Cardiac muscle cell (in vitro differentiated cells and primary cell): ENCODE measurements at regions not wholly inside any gene's neighbourhood (a gene's known extent, or its start where the extent isn't known, plus 50 kb on each side); places are given as distances from the start of the nearest gene placed in this dataset.

Experiments used
- DNase-seq, 2 donors: peaks; one replicate each; pipeline versions ENCODE4 v3.0.0 to v3.0.0-alpha.2; 2010 to 2017; ENCODE audit warnings: low read depth in 1 of 2, low spot score in 1 of 2
- H3K27ac ChIP-seq: fragments of 200-600 bp; sonication (generic); 2 replicates; pipeline ENCODE4 v1.5.1; 2016
- H3K27me3 ChIP-seq: fragments of 200-600 bp; sonication (generic); 2 replicates; pipeline ENCODE4 v1.6.0; 2016; ENCODE audit warnings: control low read depth
- H3K36me3 ChIP-seq: fragments of 200-600 bp; sonication (generic); 2 replicates; pipeline ENCODE4 v1.5.1; 2016; ENCODE audit warnings: control low read depth
- H3K4me1 ChIP-seq: fragments of 200-600 bp; sonication (generic); 2 replicates; pipeline ENCODE4 v1.8.1; 2017; ENCODE audit warnings: low read depth, mild to moderate bottlenecking, mixed run types
- H3K4me3 ChIP-seq: fragments of 200-600 bp; sonication (generic); 2 replicates; pipeline ENCODE4 v1.5.1; 2016; ENCODE audit warnings: mild to moderate bottlenecking
- H3K9me3 ChIP-seq: fragments of 200-600 bp; sonication (generic); 2 replicates; pipeline ENCODE4 v1.5.1; 2017; ENCODE audit warnings: low read depth, mild to moderate bottlenecking, control low read depth
- TF ChIP-seq, protein P1 (sequence below): IDR thresholded peaks from 2 replicates; pipeline ENCODE4 v1.5.1; 2012; ENCODE audit warnings: low read depth, mild to moderate bottlenecking, low read length

- Histone ChIP-seq H3K27ac (no peak overlapping the region), H3K4me3 (no peak overlapping the region), H3K36me3 (no peaks in the 10 kb centered on the region), H3K27me3 (peaks cover 4% of the 10 kb centered on the region), H3K4me1 (no peaks in the 10 kb centered on the region), H3K9me3 (no peaks in the 10 kb centered on the region)
- TF ChIP-seq, protein P1, sequence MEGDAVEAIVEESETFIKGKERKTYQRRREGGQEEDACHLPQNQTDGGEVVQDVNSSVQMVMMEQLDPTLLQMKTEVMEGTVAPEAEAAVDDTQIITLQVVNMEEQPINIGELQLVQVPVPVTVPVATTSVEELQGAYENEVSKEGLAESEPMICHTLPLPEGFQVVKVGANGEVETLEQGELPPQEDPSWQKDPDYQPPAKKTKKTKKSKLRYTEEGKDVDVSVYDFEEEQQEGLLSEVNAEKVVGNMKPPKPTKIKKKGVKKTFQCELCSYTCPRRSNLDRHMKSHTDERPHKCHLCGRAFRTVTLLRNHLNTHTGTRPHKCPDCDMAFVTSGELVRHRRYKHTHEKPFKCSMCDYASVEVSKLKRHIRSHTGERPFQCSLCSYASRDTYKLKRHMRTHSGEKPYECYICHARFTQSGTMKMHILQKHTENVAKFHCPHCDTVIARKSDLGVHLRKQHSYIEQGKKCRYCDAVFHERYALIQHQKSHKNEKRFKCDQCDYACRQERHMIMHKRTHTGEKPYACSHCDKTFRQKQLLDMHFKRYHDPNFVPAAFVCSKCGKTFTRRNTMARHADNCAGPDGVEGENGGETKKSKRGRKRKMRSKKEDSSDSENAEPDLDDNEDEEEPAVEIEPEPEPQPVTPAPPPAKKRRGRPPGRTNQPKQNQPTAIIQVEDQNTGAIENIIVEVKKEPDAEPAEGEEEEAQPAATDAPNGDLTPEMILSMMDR, result no peak
- DNase-seq, result peak; percentile 5 to 10
Measured at GRCh38 chr1:177351361-177352108, 180.8 kb downstream of the BRINP2 start.

DNA sequence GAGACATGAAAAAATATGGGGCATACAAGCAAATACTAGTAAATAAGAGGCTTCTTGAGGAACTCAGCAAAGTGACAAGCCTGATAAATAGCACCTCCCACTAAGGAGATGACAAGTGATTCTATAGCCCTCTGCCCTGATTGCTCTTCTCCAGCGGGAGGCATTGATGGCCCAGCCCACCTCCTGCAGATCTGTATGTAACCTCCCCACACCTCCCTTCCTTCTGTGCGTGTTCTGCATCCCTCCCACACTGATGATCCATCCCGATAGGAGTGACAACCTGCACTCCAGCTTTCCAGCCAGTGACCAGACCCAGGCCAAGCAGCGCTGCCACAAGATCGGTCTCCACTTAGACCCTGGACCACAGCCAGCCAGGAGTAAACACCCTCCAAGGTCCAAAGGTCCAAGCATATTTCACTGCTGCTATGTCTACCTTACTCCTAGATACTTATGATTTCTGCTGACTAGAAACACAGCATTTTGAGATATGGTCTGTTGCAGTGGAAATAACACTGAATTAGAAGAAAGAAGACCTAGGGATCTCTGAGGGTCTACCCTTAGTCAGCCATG, 176.1 kb downstream of the BRINP2 start:
- TF ChIP-seq, protein P1, result no peak
- Histone ChIP-seq H3K27me3 (no peaks in the 10 kb centered on the region), H3K27ac (no peak overlapping the region), H3K9me3 (no peaks in the 10 kb centered on the region), H3K36me3 (no peaks in the 10 kb centered on the region), H3K4me3 (no peak overlapping the region), H3K4me1 (no peaks in the 10 kb centered on the region)
- DNase-seq, result no peak

DNA sequence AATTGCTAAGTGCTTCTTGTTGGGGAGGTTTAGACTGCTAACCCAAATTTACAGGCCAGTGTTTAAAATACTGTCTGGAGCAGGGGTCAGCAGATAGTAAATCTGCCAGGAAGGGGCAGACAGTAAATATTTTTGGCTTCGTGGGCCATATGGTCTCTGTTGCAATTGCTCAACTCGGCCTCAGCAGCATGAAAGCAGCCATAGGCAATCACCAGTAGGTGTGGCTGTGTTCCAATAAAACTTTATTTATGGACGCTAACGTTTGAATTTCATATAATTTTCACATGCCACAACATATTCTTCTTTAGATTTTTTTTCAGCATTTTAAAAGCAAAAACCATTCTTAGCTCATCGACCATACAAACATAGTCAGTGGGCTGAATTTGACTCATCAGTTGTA, 172.7 kb downstream of the BRINP2 start:
- H3K36me3 ChIP-seq, result no peaks in the 10 kb centered on the region
- no peaks in the 10 kb centered on the region for H3K9me3 ChIP-seq
- no peaks in the 10 kb centered on the region for H3K4me1 ChIP-seq
- no peak overlapping the region for H3K27ac ChIP-seq
- DNase-seq, result peak in 1 of 2 donors; percentile 2
- H3K27me3 ChIP-seq, result no peaks in the 10 kb centered on the region
- TF ChIP-seq, protein P1, result no peak
- no peak overlapping the region for H3K4me3 ChIP-seq

- Histone ChIP-seq H3K9me3 (no peaks in the 10 kb centered on the region), H3K4me1 (no peaks in the 10 kb centered on the region), H3K27ac (no peak overlapping the region), H3K27me3 (no peaks in the 10 kb centered on the region), H3K4me3 (no peak overlapping the region), H3K36me3 (no peaks in the 10 kb centered on the region)
- DNase-seq, result no peak
- TF ChIP-seq, protein P1, result no peak
Measured at GRCh38 chr1:177341773-177342172, 171.0 kb downstream of the BRINP2 start.

DNA sequence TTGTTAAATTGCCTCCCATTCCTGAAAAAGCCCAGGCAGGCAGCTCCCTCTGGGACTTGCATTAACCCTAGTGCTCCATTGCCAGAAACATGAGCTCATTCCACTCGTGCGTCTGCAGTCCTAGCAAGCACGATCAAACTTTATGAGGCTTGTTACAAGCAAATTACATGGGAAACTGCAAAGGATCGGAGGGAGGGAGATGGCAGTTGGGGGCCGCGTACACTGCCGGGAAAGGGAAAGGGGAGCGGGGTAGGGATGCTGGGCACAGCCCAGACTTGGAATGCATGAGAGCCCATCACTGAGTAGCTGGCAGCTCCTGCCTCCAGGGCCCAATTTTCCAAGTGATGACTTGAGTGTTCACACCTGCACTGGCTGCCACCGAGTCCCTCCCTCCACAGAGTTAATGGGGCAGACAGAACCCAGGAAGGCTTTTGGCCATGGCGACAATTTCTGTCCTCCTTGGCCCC, 169.9 kb downstream of the BRINP2 start:
- Histone ChIP-seq H3K4me1 (no peaks in the 10 kb centered on the region), H3K27ac (no peak overlapping the region), H3K9me3 (no peaks in the 10 kb centered on the region), H3K36me3 (no peaks in the 10 kb centered on the region), H3K4me3 (no peak overlapping the region), H3K27me3 (no peaks in the 10 kb centered on the region)
- DNase-seq, result no peak
- TF ChIP-seq, protein P1, result no peak
